Dendritic cell treated with granulocyte-macrophage colony-stimulating factor and Interleukin-4, amounts not matched to agents 40 ng/mL and 50 ng/mL, for 4 days (primary cell): ENCODE measurements at regions not wholly inside any gene's neighbourhood (a gene's known extent, or its start where the extent isn't known, plus 50 kb on each side); places are given as distances from the start of the nearest gene placed in this dataset.

Source experiments
- H3K27ac Mint-ChIP-seq: one replicate; pipeline ENCODE4 v1.8.0; 2022; ENCODE audit warnings: mild to moderate bottlenecking, mixed read lengths
- H3K27me3 Mint-ChIP-seq: one replicate; pipeline ENCODE4 v1.8.0; 2022; ENCODE audit warnings: mild to moderate bottlenecking, mixed read lengths
- H3K36me3 Mint-ChIP-seq: one replicate; pipeline ENCODE4 v1.8.0; 2022; ENCODE audit warnings: low read depth, mixed read lengths
- H3K4me1 Mint-ChIP-seq: one replicate; pipeline ENCODE4 v1.8.0; 2022; ENCODE audit warnings: low read depth, mixed read lengths
- H3K4me3 Mint-ChIP-seq: one replicate; pipeline ENCODE4 v1.8.0; 2022; ENCODE audit warnings: mild to moderate bottlenecking, moderate library complexity, mixed read lengths
- H3K9me3 Mint-ChIP-seq: one replicate; pipeline ENCODE4 v1.8.0; 2022; ENCODE audit warnings: mixed read lengths
- intact Hi-C: fragments of 100-400 bp; cut with micrococcal nuclease; formaldehyde crosslinking; loops from one replicate; pipeline ENCODE4 v1.15.0; 2022

DNA sequence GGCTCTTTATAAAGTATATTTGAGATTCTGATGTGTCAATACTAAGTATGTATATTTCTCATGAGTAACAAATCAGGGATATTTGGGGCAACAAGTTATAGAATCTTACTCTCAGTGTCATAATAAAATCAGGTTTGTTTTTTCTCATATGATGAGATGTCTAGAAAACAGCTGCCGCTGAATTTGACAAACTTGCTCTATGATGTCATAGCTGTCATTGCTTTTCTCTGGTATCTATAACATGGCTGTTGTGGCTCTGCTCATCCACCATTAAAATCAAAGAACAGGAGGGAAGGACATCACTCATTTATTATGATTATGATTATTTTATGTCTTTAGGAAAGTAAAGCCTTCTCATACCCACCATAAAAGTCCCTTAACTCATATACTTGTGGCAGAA is 417.2 kb upstream of the LRRTM4 start:
- no peaks in the 10 kb centered on the region for H3K27me3 Mint-ChIP-seq
- H3K4me1 Mint-ChIP-seq, result no peaks in the 10 kb centered on the region
- intact Hi-C loops, result no loop called here
- no peak overlapping the region for H3K4me3 Mint-ChIP-seq
- no peaks in the 10 kb centered on the region for H3K36me3 Mint-ChIP-seq
- no peak overlapping the region for H3K27ac Mint-ChIP-seq
- H3K9me3 Mint-ChIP-seq, result no peaks in the 10 kb centered on the region

DNA sequence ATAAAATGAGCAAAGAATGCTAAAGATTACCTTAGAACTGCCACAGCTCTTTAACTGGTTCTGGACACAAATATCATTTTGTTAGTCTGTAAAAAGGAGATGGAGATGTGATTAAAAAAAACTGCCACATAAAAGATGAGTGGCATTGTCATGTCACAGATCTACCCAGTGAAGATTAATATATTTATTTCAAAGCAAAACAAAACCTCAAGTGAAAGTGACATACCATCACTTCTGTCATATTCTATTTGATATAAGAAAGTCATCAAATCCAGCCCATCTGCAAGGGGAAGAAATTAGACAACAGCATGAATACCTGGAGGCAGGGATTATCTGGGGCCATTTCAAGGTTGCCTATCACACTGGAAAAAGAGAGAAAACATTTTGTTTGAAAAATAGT is 417.6 kb upstream of the LRRTM4 start:
- Mint-ChIP-seq H3K9me3 (no peaks in the 10 kb centered on the region), H3K27ac (no peak overlapping the region), H3K4me3 (no peak overlapping the region), H3K27me3 (no peaks in the 10 kb centered on the region), H3K36me3 (no peaks in the 10 kb centered on the region), H3K4me1 (no peaks in the 10 kb centered on the region)
- intact Hi-C loops, result no loop called here

DNA sequence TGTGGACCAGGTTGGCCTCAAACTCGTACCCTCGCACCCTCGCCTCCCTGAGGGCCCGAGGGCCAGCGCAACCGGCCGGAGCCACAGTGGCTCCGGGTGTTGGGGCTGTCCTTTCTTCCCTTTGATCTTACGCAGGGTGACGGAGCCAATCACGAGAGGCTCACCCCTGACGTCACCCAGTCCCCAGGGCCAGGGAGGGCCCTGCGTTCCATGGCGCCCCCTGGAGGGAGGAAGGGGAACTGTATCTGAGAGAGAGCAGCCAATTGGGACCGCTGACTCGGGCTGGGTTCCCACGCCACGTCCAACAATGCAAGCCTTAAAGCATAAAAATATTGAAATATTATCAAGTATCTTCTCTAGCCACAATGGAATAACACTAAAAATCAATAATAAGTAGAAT is 432.8 kb upstream of the LRRTM4 start:
- intact Hi-C loops, result no loop called here
- H3K27me3 Mint-ChIP-seq, result no peaks in the 10 kb centered on the region
- no peak overlapping the region for H3K27ac Mint-ChIP-seq
- H3K9me3 Mint-ChIP-seq, result peaks cover 19% of the 10 kb centered on the region
- H3K36me3 Mint-ChIP-seq, result no peaks in the 10 kb centered on the region
- no peaks in the 10 kb centered on the region for H3K4me1 Mint-ChIP-seq
- no peak overlapping the region for H3K4me3 Mint-ChIP-seq

DNA sequence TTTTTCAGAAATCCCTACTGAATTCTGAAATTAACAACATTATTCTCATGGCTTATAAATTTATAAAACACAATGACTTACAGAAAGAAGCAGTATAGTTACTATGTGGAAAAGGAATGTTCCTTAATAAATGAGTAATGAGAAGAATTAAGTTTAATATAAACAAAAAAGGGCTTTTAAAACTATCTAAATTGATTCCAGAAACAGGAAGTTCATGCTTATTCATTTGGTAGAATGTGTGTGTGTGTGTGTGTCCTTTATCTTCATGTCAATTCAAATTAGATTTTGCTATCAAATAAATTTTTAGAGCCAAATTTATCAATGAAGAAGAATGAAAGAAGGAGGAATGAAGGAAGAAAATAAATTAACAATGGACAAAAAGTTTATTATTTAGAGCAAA is 440.8 kb upstream of the LRRTM4 start:
- no peak overlapping the region for H3K27ac Mint-ChIP-seq

DNA sequence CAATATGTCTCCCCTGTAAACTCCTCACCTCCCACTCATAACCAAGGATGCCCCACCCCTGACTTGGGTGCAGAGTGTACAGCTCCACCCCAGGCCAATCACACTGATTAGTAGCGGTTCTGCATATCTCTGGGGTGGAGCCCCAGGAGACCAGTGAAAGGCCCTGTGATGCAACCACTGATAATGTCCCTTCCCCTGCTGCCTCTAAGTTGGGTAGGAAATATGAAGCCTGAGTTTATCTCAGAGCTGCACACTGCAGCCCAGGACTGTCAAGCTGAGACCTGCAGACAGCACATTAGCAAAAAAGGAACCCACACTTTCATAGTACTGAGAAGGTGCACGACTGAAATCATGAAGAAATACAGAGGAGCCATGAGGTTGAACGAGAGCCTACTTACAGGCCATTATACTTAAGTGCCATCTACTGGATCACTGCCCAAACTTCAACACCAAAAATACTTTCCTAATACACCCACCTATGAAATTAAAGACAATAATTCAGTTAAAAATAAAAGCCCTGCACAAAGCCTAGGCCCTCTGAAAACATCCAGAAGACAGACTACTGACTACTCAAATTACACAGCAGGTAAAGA is 455.4 kb upstream of the LRRTM4 start:
- Mint-ChIP-seq H3K4me3 (no peak overlapping the region), H3K27ac (no peak overlapping the region), H3K27me3 (no peaks in the 10 kb centered on the region), H3K9me3 (peaks cover 45% of the 10 kb centered on the region), H3K36me3 (no peaks in the 10 kb centered on the region), H3K4me1 (no peaks in the 10 kb centered on the region)
- intact Hi-C loops, result no loop called here

More for the DNA sequence above, 440.8 kb upstream of the LRRTM4 start:
- no peaks in the 10 kb centered on the region for H3K27me3 Mint-ChIP-seq
- no peaks in the 10 kb centered on the region for H3K36me3 Mint-ChIP-seq
- no peak overlapping the region for H3K4me3 Mint-ChIP-seq
- H3K9me3 Mint-ChIP-seq, result peaks cover 20% of the 10 kb centered on the region
- intact Hi-C loops, result no loop called here
- no peaks in the 10 kb centered on the region for H3K4me1 Mint-ChIP-seq

DNA sequence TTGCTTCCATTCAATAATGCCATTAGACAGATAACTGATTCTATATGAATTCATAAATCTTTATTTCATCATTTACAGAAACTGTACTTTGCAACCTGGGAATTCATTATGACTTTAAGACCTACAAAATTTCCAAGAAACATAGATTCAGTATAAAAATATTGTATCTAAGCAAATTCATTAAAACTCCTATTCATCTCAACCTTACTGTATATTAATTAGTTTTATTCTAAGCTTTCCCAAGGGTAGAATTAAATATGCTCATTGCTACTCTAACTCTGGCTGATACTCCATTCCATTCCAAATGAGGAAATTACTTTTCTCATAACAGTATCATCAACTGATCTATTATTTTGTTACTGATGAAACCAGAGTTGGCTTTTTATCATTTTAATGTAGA is 473.0 kb upstream of the LRRTM4 start:
- H3K36me3 Mint-ChIP-seq, result no peaks in the 10 kb centered on the region
- H3K4me1 Mint-ChIP-seq, result no peaks in the 10 kb centered on the region
- no peak overlapping the region for H3K4me3 Mint-ChIP-seq
- no peaks in the 10 kb centered on the region for H3K27me3 Mint-ChIP-seq
- H3K9me3 Mint-ChIP-seq, result no peaks in the 10 kb centered on the region
- intact Hi-C loops, result no loop called here
- no peak overlapping the region for H3K27ac Mint-ChIP-seq

DNA sequence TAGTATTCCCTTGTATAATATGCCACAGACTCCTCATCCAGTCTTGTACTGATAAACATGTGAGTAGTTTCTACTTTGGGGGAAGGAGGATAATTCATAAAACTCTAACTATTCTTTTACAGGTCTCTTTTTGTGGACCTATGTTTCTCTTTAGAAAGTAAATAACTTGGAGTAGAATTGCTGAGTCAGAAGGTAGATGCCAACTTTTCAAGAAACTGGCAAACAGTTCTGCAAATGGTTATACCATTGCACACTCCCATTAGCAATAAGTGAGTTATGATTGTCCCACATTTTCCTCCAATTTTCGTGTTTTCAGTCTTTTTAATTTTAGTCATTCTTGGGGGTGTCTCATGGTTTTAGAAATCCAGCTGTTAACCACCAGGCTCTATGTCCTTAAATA is 477.2 kb upstream of the LRRTM4 start:
- Mint-ChIP-seq H3K27me3 (no peaks in the 10 kb centered on the region), H3K9me3 (no peaks in the 10 kb centered on the region), H3K4me1 (no peaks in the 10 kb centered on the region), H3K4me3 (no peak overlapping the region), H3K27ac (no peak overlapping the region), H3K36me3 (no peaks in the 10 kb centered on the region)
- intact Hi-C loops, result no loop called here

DNA sequence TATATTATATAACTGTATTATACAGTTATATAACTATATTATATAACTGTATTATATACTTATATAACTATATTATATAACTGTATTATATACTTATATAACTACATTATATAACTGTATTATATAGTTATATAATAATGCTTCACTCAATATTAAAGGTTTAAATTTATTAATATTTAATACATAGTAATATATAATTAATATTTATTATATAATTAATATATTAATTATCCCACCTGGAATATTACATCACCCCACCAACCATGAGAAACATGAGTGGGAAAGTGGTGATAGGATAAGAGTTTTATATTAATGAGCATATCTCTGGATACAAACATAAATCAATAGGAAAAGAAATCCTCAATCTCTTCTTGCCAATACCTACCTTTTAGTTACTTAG is 487.1 kb upstream of the LRRTM4 start:
- Mint-ChIP-seq H3K27ac (no peak overlapping the region), H3K9me3 (peaks cover 6% of the 10 kb centered on the region), H3K27me3 (no peaks in the 10 kb centered on the region), H3K4me3 (no peak overlapping the region), H3K4me1 (no peaks in the 10 kb centered on the region), H3K36me3 (no peaks in the 10 kb centered on the region)
- intact Hi-C loops, result no loop called here

DNA sequence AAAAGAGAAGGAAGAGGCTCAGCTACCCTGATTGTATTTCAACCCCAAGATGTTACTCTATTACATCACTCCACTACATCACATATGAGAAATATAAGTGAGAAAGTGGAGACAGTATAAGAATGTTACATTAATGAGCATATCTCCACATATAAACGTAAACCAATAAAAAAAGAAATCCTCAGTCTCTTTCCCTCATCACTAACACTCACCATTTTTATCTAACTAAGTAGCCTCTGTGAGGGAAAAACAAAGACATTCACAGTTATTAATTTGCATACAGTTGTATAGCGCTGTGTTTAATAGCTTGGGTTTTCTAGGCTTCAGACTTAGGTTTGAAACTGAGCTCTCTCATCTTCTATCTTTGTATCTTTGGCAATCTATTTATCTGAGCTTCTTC is 489.1 kb upstream of the LRRTM4 start:
- intact Hi-C loops, result no loop called here
- H3K27ac Mint-ChIP-seq, result no peak overlapping the region
- H3K36me3 Mint-ChIP-seq, result no peaks in the 10 kb centered on the region
- H3K27me3 Mint-ChIP-seq, result no peaks in the 10 kb centered on the region
- peaks cover 6% of the 10 kb centered on the region for H3K9me3 Mint-ChIP-seq
- H3K4me1 Mint-ChIP-seq, result no peaks in the 10 kb centered on the region
- H3K4me3 Mint-ChIP-seq, result no peak overlapping the region

DNA sequence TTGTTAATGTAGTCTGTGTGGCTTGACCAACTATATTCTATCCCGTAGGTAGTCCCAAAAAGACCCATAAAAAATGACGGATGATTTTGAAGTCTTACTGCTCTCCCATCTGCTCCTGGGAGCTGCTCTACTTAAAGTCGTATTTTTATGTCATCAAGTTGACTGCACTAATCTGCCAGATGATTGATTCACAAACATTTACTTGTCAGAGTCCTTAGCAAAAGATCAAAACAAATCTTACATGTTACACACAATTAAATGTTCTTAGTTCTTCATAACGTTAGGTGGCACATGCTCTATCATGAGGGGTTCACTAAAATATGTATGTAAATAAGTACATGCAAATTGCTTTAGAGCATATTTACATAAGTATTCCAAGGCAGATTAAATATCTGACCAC is 498.3 kb upstream of the LRRTM4 start:
- H3K27me3 Mint-ChIP-seq, result no peaks in the 10 kb centered on the region
- no peaks in the 10 kb centered on the region for H3K4me1 Mint-ChIP-seq
- peaks cover 17% of the 10 kb centered on the region for H3K9me3 Mint-ChIP-seq
- no peak overlapping the region for H3K27ac Mint-ChIP-seq
- intact Hi-C loops, result no loop called here
- H3K36me3 Mint-ChIP-seq, result no peaks in the 10 kb centered on the region
- H3K4me3 Mint-ChIP-seq, result no peak overlapping the region

DNA sequence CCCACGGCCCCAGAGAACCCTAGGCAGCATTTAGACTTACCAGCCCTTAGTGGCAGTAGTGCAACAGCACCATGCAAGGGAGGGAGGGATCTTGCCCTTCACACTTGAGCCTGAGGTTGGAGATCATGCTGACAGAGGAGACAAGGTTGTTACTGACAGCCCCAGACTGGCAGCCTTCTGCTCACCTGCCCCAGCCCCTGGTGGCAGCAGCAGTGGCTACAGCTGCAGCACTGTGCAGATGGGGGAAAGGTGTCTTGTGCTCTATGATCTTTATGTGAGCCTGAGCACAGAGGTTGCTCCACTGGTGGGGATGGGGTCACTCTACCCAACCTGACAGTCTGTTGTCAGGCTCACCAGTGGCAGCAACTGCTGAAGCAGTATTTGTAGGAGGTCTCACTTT is 501.2 kb upstream of the LRRTM4 start:
- Mint-ChIP-seq H3K36me3 (no peaks in the 10 kb centered on the region), H3K9me3 (peaks cover 18% of the 10 kb centered on the region), H3K27ac (no peak overlapping the region), H3K4me3 (no peak overlapping the region), H3K4me1 (no peaks in the 10 kb centered on the region), H3K27me3 (no peaks in the 10 kb centered on the region)
- intact Hi-C loops, result no loop called here

DNA sequence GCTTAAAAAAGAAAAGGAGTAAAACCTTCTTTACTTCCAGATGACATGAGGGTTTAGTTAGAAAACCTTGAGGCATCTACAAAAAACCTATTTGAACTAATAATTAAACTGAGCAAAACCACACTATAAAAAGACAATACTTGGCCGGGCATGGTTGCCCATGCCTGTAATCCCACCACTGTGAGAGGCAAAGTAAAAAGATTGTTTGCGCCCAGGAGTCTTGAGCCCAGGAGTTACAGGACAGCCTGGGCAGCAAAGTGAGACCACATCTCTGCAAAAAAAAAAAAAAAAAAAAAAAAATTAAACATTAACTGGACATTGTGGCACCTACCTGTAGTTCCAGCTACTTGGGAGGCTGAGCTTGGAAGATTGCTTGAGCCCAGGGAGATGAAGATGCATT is 502.8 kb upstream of the LRRTM4 start:
- Mint-ChIP-seq H3K36me3 (no peaks in the 10 kb centered on the region), H3K9me3 (peaks cover 28% of the 10 kb centered on the region), H3K27ac (no peak overlapping the region), H3K27me3 (no peaks in the 10 kb centered on the region), H3K4me3 (no peak overlapping the region), H3K4me1 (no peaks in the 10 kb centered on the region)
- intact Hi-C loops, result no loop called here

DNA sequence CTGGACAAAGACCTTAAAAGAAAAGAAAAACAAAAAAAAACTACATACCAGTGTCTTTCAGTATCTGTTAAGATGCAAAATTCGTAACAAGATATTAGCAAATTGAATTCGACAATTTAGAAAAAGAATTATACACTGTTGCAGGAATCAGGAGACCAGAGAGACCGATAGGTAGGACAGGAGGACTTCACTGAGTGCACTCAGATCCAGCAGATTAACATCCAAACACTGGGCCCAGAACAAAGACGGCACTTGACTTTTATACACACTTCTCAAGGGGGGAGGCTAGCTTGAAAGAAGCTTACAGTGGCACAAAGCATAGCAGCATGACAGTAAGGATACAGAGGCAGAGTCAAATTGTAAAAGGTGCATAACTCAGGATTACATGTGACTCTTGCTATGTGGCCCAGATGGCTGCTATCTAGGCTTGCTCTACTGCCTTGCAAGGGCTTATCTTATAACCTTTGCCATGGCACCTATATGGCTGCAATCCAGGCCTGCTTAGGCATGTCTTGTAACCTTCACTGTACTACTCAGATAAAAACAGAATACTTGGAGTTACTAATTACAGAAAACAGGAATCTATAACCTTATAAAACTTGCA is 507.3 kb upstream of the LRRTM4 start:
- Mint-ChIP-seq H3K4me1 (no peaks in the 10 kb centered on the region), H3K27me3 (no peaks in the 10 kb centered on the region), H3K9me3 (peaks cover 29% of the 10 kb centered on the region), H3K36me3 (no peaks in the 10 kb centered on the region), H3K27ac (no peak overlapping the region), H3K4me3 (no peak overlapping the region)
- intact Hi-C loops, result no loop called here

DNA sequence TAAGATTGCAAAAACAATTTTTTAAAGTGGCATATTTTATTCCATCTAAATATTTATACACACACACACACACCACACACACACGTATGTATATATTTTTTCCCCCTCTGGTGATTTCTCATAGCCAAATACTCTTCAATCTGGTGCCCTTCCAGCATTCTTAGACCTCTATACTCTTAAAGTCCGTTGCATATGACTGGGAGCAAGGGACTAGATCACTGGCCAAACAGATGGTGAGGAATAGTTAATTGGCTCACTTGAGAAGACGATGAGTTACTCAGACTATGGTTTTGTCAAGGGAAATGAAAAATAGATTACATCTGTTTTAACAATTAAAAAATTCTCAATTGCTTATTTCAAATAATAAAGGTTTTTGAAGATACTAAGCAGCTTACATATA is 512.5 kb upstream of the LRRTM4 start:
- no peaks in the 10 kb centered on the region for H3K4me1 Mint-ChIP-seq
- H3K36me3 Mint-ChIP-seq, result no peaks in the 10 kb centered on the region
- H3K9me3 Mint-ChIP-seq, result peaks cover 12% of the 10 kb centered on the region
- no peaks in the 10 kb centered on the region for H3K27me3 Mint-ChIP-seq
- no peak overlapping the region for H3K27ac Mint-ChIP-seq
- H3K4me3 Mint-ChIP-seq, result no peak overlapping the region
- intact Hi-C loops, result no loop called here

DNA sequence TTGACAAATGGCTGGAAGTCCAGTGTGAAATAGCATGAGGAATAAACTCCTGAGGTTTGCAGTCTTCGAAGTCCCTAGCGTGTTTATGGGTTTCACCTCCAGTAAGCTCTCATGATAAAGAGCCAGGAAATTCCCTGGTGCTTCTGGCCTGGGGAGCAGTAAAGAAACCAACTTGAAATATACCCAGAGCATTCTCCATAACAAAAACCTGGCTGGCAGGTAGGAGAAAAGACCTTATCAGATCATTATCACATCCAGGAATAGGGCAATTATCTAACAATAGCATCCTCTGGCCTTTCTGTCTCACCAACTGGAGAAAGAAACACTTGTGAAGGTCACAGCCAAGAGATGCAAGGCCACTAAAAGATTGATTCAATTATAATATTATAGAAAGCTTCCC is 513.6 kb upstream of the LRRTM4 start:
- intact Hi-C loops, result no loop called here
- no peaks in the 10 kb centered on the region for H3K27me3 Mint-ChIP-seq

More for the DNA sequence above, 513.6 kb upstream of the LRRTM4 start:
- no peak overlapping the region for H3K27ac Mint-ChIP-seq
- H3K36me3 Mint-ChIP-seq, result no peaks in the 10 kb centered on the region
- no peaks in the 10 kb centered on the region for H3K4me1 Mint-ChIP-seq
- peaks cover 15% of the 10 kb centered on the region for H3K9me3 Mint-ChIP-seq
- H3K4me3 Mint-ChIP-seq, result no peak overlapping the region
